Bronchial epithelial cell (primary cell): ENCODE measurements at regions not wholly inside any gene's neighbourhood (a gene's known extent, or its start where the extent isn't known, plus 50 kb on each side); places are given as distances from the start of the nearest gene placed in this dataset.

Source experiments
- DNase-seq: peaks from one replicate; pipeline ENCODE4 v3.0.0-alpha.2; 2010; ENCODE audit warnings: low read depth
- FAIRE-seq: peaks from 2 replicates; lab custom pipeline; 2011; peaks lifted over from hg19 to GRCh38; lab: Jason Lieb, UNC
- H3K27me3 ChIP-seq: 2 replicates; pipeline ENCODE4 v1.5.1; 2011; ENCODE audit warnings: low read length; ENCODE audit not compliant: control insufficient read depth, insufficient read depth
- H3K36me3 ChIP-seq: 2 replicates; pipeline ENCODE4 v1.5.1; 2011; ENCODE audit warnings: low read length; ENCODE audit not compliant: control insufficient read depth, insufficient read depth
- H3K4me3 ChIP-seq: 2 replicates; pipeline ENCODE4 v1.5.1; 2011; ENCODE audit warnings: mild to moderate bottlenecking, low read depth, low read length, control low read depth
- TF ChIP-seq, protein P1 (sequence below): IDR thresholded peaks from 2 replicates; pipeline ENCODE4 v1.5.1; 2011; ENCODE audit warnings: mild to moderate bottlenecking, moderate library complexity, low read length, control low read depth, inconsistent platforms; ENCODE audit not compliant: insufficient read depth, severe bottlenecking

DNA sequence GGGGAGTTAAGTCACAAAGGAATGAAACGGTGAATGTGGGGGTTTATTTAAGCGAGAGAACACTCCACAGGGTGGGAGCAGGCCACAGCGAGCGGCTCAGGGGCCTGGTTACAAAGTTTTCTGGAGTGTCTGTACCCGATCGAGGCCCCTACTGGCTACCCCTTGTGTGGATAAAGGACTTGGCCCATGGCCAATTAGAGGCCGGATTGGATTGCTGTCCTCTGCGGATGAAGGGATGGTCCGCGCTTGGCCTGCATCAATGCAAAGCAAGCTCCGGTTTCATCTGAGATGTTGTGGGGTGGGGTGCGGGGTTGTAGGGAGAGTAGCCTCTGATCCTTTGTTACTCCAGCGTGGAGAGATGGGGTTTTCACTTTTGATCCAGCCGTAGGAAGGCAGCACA lies 1574.5 kb upstream of the TENM3 start:
- no peak for DNase-seq
- no peak for FAIRE-seq
- no peaks in the 10 kb centered on the region for H3K27me3 ChIP-seq
- TF ChIP-seq, protein P1, sequence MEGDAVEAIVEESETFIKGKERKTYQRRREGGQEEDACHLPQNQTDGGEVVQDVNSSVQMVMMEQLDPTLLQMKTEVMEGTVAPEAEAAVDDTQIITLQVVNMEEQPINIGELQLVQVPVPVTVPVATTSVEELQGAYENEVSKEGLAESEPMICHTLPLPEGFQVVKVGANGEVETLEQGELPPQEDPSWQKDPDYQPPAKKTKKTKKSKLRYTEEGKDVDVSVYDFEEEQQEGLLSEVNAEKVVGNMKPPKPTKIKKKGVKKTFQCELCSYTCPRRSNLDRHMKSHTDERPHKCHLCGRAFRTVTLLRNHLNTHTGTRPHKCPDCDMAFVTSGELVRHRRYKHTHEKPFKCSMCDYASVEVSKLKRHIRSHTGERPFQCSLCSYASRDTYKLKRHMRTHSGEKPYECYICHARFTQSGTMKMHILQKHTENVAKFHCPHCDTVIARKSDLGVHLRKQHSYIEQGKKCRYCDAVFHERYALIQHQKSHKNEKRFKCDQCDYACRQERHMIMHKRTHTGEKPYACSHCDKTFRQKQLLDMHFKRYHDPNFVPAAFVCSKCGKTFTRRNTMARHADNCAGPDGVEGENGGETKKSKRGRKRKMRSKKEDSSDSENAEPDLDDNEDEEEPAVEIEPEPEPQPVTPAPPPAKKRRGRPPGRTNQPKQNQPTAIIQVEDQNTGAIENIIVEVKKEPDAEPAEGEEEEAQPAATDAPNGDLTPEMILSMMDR, result no peak
- H3K36me3 ChIP-seq, result no peaks in the 10 kb centered on the region
- H3K4me3 ChIP-seq, result no peak overlapping the region

DNA sequence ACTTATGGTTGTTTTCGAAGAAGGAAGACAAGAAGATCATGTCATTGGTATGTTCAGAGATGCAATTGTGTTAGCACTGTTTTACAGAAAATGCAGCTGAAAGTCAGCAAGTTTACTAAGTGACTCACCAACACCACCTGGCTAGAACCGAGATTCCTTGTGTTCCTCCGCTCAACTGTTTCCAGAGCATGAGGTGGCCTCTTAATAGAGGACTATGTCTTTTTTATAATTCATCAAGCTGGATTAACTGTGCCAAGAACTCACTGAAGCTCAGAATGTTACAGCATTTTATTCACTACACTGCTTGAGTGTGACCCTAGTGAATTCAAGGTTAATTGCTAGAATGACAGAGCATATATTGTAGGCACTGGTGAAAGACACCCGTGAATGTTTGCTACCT lies 1573.5 kb upstream of the TENM3 start:
- DNase-seq, result no peak
- H3K4me3 ChIP-seq, result no peak overlapping the region
- FAIRE-seq, result no peak
- TF ChIP-seq, protein P1, result no peak
- no peaks in the 10 kb centered on the region for H3K27me3 ChIP-seq
- H3K36me3 ChIP-seq, result no peaks in the 10 kb centered on the region

DNA sequence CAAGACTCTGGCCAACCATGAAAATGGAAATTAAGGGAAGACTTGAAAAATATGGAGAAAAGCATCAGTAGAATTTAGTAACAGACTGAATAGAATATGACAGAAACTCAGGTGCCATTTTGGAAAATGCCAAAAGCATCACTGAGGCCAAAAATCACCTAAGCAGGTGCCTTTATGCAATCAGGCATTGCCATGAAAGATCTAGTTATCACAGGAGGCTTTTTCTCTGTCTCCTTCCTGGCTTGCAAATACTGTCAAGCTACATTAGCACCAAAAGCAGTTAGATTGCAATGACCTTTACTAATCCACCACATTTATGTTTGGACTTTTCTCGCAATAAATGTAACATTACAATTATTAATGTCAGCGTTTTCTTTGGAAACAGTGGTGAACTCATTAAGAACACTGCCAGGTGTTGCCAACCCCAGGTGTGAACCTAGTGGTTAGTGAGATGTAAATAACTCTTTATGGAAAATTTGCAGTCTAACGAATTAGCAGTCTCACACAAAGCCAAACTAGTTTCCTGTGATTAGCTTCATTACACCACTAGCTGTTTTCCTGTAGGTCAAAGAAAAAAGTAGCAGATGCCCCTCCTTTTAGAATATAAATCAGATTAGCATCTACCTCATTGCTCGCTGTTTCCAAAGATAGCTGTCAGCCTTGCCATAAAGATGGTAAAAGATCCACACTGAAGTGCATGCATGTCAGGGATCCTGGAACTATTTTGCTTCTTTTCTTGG lies 1568.4 kb upstream of the TENM3 start:
- FAIRE-seq (no peak), DNase-seq (no peak)
- Histone ChIP-seq H3K4me3 (no peak overlapping the region), H3K27me3 (no peaks in the 10 kb centered on the region), H3K36me3 (no peaks in the 10 kb centered on the region)
- TF ChIP-seq, protein P1, result no peak

DNA sequence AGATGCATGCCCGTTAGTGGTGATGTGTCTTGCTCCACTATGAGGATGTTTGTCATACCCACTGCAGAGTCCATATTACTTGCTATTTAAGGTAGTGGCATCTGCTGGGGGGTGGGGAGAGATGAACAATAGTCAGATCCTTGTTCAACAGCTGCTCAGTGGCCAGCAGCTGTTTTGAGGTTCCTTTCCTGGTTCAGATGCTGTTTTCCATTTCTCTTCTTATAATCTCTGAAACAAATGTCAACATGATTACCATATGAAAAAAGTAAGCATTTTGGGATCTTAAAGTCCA lies 1567.9 kb upstream of the TENM3 start:
- no peak for DNase-seq

DNA sequence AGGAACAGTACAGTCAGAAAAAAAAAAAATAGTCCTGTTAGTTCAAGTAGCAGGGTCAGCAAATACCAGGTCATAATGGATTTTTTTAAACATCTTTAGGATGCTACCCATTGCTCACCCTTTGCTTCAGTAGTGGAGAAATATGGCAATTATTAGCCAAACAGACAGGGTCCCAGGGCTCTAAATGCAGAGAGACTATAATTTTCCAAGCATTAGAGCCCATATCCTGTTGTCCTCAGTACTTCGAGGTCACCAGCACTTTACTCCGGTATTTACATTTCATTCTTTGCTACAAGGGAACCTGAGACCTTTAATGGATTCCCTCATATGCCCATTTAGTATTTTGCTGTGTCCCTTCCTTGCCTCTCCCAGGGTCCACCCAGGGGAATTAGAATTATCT lies 1562.9 kb upstream of the TENM3 start:
- TF ChIP-seq, protein P1, result no peak
- Histone ChIP-seq H3K27me3 (no peaks in the 10 kb centered on the region), H3K4me3 (no peak overlapping the region), H3K36me3 (no peaks in the 10 kb centered on the region)
- DNase-seq (no peak), FAIRE-seq (no peak)

More for the DNA sequence above, 1567.9 kb upstream of the TENM3 start:
- TF ChIP-seq, protein P1, result no peak
- H3K27me3 ChIP-seq, result no peaks in the 10 kb centered on the region
- H3K4me3 ChIP-seq, result no peak overlapping the region
- no peak for FAIRE-seq
- H3K36me3 ChIP-seq, result no peaks in the 10 kb centered on the region

DNA sequence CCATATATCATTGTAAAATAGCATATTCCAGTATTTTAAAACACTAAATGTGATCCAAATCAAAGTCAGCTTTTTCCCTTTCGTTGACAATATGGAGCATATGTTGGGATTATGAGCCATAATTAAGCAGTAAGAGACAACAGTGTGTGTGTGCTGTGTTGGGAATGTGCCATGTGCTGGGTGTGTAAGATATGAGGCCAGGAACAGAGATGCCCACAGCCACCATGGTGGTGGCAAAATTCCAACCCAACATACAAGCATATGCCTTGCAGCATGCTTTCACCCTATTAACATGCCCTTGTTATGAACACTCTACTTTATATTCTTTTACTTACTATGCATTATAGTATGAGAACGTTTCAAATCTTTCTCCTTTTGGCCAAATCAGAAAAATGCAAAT lies 1560.4 kb upstream of the TENM3 start:
- H3K4me3 ChIP-seq, result no peak overlapping the region
- FAIRE-seq, result no peak
- H3K36me3 ChIP-seq, result no peaks in the 10 kb centered on the region
- no peak for DNase-seq
- TF ChIP-seq, protein P1, result no peak
- H3K27me3 ChIP-seq, result no peaks in the 10 kb centered on the region
